ENCODE measurements at regions not wholly inside any gene's neighbourhood (a gene's known extent, or its start where the extent isn't known, plus 50 kb on each side); places are given as distances from the start of the nearest gene placed in this dataset.

DNA sequence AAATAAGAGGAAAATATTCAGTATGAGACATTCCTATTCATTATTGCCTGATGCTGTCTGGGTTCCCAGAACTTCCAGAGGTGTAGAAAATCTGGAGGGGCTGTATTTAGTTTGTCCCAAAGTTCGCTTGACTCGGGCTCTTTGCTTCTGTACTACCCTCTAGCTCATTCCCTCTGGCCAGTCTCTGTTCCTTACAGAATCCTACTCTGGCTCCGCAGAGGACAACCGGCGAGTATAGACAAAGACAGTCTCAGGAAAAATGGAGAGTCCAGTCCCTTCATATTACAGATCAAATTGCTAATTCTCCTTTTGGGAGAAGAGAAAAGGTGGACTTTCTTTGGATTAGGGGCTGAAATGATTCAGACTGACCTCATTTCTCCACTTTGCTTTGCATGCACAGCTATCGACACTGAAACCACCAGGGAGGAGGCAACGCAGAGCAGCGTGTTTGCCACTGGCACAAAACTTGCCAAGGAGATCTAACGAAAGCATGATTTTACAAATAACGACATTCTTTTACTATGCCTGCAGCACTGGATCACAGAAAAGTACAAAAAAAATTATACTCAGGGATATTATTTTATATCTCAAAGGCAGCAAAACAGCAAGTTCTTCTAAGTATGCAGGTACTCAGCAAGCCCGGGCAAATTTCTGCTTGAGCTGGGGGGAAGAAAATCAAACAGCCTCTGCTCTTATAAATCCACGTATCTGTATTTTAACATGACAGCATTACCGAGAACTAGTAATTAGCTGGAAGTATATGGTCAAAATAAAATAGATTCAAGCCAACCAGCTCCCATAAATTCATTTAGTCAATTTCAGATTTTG lies 279.7 kb downstream of the NPR3 start (continued):
- TF ChIP-seq, protein P1, sequence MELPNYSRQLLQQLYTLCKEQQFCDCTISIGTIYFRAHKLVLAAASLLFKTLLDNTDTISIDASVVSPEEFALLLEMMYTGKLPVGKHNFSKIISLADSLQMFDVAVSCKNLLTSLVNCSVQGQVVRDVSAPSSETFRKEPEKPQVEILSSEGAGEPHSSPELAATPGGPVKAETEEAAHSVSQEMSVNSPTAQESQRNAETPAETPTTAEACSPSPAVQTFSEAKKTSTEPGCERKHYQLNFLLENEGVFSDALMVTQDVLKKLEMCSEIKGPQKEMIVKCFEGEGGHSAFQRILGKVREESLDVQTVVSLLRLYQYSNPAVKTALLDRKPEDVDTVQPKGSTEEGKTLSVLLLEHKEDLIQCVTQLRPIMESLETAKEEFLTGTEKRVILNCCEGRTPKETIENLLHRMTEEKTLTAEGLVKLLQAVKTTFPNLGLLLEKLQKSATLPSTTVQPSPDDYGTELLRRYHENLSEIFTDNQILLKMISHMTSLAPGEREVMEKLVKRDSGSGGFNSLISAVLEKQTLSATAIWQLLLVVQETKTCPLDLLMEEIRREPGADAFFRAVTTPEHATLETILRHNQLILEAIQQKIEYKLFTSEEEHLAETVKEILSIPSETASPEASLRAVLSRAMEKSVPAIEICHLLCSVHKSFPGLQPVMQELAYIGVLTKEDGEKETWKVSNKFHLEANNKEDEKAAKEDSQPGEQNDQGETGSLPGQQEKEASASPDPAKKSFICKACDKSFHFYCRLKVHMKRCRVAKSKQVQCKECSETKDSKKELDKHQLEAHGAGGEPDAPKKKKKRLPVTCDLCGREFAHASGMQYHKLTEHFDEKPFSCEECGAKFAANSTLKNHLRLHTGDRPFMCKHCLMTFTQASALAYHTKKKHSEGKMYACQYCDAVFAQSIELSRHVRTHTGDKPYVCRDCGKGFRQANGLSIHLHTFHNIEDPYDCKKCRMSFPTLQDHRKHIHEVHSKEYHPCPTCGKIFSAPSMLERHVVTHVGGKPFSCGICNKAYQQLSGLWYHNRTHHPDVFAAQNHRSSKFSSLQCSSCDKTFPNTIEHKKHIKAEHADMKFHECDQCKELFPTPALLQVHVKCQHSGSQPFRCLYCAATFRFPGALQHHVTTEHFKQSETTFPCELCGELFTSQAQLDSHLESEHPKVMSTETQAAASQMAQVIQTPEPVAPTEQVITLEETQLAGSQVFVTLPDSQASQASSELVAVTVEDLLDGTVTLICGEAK (IDR thresholded peaks at IDR 0.05) = no peak
- TF ChIP-seq, protein P1 (CRISPR knock-in tag; IDR thresholded peaks at IDR 0.05) = no peak
- TF ChIP-seq, protein P2, sequence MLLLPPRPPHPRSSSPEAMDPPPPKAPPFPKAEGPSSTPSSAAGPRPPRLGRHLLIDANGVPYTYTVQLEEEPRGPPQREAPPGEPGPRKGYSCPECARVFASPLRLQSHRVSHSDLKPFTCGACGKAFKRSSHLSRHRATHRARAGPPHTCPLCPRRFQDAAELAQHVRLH (CRISPR knock-in tag; IDR thresholded peaks at IDR 0.05; ENCODE audit: borderline replicate concordance, low read depth) = no peak
